ENCODE measurements at regions not wholly inside any gene's neighbourhood (a gene's known extent, or its start where the extent isn't known, plus 50 kb on each side); places are given as distances from the start of the nearest gene placed in this dataset.

GRCh38 chr2:126795656-126796055, 103.0 kb upstream of the TEX51 start:
- TF ChIP-seq TCF12 (IDR thresholded peaks at IDR 0.05; ENCODE audit: low read depth) (no peak), EP300 (IDR thresholded peaks at IDR 0.05; ENCODE audit: borderline replicate concordance) (no peak), FOXM1 (IDR thresholded peaks at IDR 0.05; ENCODE audit: borderline replicate concordance, low read depth) (no peak), EGR1 (IDR thresholded peaks at IDR 0.05) (no peak), USF1 (IDR thresholded peaks at IDR 0.05) (no peak), CREB1 (IDR thresholded peaks at IDR 0.05; ENCODE audit: low read depth) (no peak), NFIC (IDR thresholded peaks at IDR 0.05) (no peak), REST (IDR thresholded peaks at IDR 0.05; ENCODE audit: low read depth) (no peak)

- TF ChIP-seq FOXM1 (IDR thresholded peaks at IDR 0.05; ENCODE audit: borderline replicate concordance, low read depth) = no peak
These were observed 101.6 kb upstream of the TEX51 start for GRCh38 chr2:126796931-126797621.

GRCh38 chr2:126797622-126798275, 100.9 kb upstream of the TEX51 start:
- no peak for TF ChIP-seq CREB1 (IDR thresholded peaks at IDR 0.05; ENCODE audit: low read depth)
- no peak for TF ChIP-seq TCF12 (IDR thresholded peaks at IDR 0.05; ENCODE audit: low read depth)
- TF ChIP-seq MAX (IDR thresholded peaks at IDR 0.05) = no peak
- TF ChIP-seq EGR1 (IDR thresholded peaks at IDR 0.05) = no peak
- no peak for TF ChIP-seq USF1 (IDR thresholded peaks at IDR 0.05)
- no peak for TF ChIP-seq YY1 (IDR thresholded peaks at IDR 0.05; ENCODE audit: low read depth)
- no peak for TF ChIP-seq TEAD4 (IDR thresholded peaks at IDR 0.05)
- TF ChIP-seq RAD21 (IDR thresholded peaks at IDR 0.05; ENCODE audit: low read depth) = no peak
- TF ChIP-seq FOXM1 (IDR thresholded peaks at IDR 0.05; ENCODE audit: borderline replicate concordance, low read depth) = no peak
- no peak for TF ChIP-seq EP300 (IDR thresholded peaks at IDR 0.05; ENCODE audit: borderline replicate concordance)
- TF ChIP-seq CEBPB (IDR thresholded peaks at IDR 0.05) = no peak
- TF ChIP-seq TAF1 (IDR thresholded peaks at IDR 0.05; ENCODE audit: low read depth) = no peak
- no peak for TF ChIP-seq NFIC (IDR thresholded peaks at IDR 0.05)
- no peak for TF ChIP-seq REST (IDR thresholded peaks at IDR 0.05; ENCODE audit: low read depth)
- no peak for TF ChIP-seq ZBTB7A (IDR thresholded peaks at IDR 0.05; ENCODE audit: low read depth)

- no peak for TF ChIP-seq YY1 (IDR thresholded peaks at IDR 0.05; ENCODE audit: low read depth)
- no peak for TF ChIP-seq ZBTB7A (IDR thresholded peaks at IDR 0.05; ENCODE audit: low read depth)
- TF ChIP-seq RAD21 (IDR thresholded peaks at IDR 0.05; ENCODE audit: low read depth) = no peak
- no peak for TF ChIP-seq CREB1 (IDR thresholded peaks at IDR 0.05; ENCODE audit: low read depth)
- TF ChIP-seq FOXM1 (IDR thresholded peaks at IDR 0.05; ENCODE audit: borderline replicate concordance, low read depth) = no peak
- no peak for TF ChIP-seq CEBPB (IDR thresholded peaks at IDR 0.05)
- no peak for TF ChIP-seq TAF1 (IDR thresholded peaks at IDR 0.05; ENCODE audit: low read depth)
- TF ChIP-seq MAX (IDR thresholded peaks at IDR 0.05) = no peak
- no peak for TF ChIP-seq EGR1 (IDR thresholded peaks at IDR 0.05)
- no peak for TF ChIP-seq TCF12 (IDR thresholded peaks at IDR 0.05; ENCODE audit: low read depth)
- no peak for TF ChIP-seq NFIC (IDR thresholded peaks at IDR 0.05)
These were observed 100.2 kb upstream of the TEX51 start for GRCh38 chr2:126798276-126799140.

GRCh38 chr2:126799301-126799700, 99.4 kb upstream of the TEX51 start:
- TF ChIP-seq USF1 (IDR thresholded peaks at IDR 0.05) = no peak

Data from Ishikawa (cell line).